HEK293T (cell line): ENCODE measurements at regions not wholly inside any gene's neighbourhood (a gene's known extent, or its start where the extent isn't known, plus 50 kb on each side); places are given as distances from the start of the nearest gene placed in this dataset.

Experiments
- BHLHE40 ChIP-seq: fragments of 450-650 bp; IDR thresholded peaks from 2 replicates; pipeline ENCODE4 v1.6.1; 2016; ENCODE audit warnings: mild to moderate bottlenecking, moderate library complexity, borderline replicate concordance
- FOXM1 ChIP-seq: fragments of 450-650 bp; IDR thresholded peaks from 2 replicates; pipeline ENCODE4 v1.6.1; 2017; ENCODE audit warnings: mild to moderate bottlenecking, borderline replicate concordance
- LEF1 ChIP-seq: fragments of 450-650 bp; IDR thresholded peaks from 2 replicates; pipeline ENCODE4 v1.6.1; 2017; ENCODE audit warnings: mild to moderate bottlenecking, borderline replicate concordance
- SP1 ChIP-seq: fragments of 450-650 bp; IDR thresholded peaks from 2 replicates; pipeline ENCODE4 v1.6.1; 2017
- SUZ12 ChIP-seq: fragments of 450-650 bp; IDR thresholded peaks from 2 replicates; pipeline ENCODE4 v1.6.1; 2016; ENCODE audit warnings: mild to moderate bottlenecking
- TF ChIP-seq, protein P1 (sequence below): fragments of 450-650 bp; IDR thresholded peaks from 2 replicates; pipeline ENCODE4 v1.6.1; 2016

DNA sequence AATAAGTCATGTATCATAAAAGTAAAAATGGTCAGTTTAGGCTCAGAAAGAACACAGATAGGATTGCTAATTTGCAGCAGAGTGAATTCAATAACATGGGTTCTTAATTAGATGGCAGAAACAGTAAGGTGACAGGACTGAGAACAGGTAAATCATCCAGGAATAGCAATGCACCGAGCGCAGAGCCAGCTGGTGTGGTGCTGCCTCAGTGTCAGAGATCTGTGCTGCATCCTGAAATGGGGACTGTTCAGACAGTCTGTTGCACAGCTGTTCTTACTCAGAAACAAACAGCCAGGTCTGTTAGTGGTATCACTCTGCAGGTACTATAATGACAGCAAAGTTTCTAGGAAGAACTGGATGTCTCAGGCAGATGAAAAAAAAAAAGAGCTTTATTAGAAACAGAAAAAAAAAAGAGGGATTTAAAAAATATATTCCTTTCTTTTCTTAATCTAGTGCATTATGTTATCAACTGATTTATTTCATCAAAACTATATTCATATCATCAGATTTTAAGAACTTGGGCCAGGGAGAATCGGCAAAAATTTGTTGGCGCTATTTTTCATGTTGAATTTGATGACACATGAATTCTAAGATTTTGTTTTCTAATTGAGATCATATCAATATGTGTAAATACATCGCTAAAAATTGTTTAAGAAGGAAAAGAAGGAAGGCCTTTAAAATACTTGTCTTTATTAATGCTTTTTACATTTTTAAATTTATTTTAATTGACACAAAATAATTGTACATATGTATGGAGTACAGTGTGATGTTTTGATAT is 501.8 kb downstream of the PRKD1 start:
- TF ChIP-seq SUZ12, result no peak
- no peak for TF ChIP-seq SP1
- TF ChIP-seq LEF1, result no peak
- TF ChIP-seq FOXM1, result no peak
- TF ChIP-seq, protein P1, sequence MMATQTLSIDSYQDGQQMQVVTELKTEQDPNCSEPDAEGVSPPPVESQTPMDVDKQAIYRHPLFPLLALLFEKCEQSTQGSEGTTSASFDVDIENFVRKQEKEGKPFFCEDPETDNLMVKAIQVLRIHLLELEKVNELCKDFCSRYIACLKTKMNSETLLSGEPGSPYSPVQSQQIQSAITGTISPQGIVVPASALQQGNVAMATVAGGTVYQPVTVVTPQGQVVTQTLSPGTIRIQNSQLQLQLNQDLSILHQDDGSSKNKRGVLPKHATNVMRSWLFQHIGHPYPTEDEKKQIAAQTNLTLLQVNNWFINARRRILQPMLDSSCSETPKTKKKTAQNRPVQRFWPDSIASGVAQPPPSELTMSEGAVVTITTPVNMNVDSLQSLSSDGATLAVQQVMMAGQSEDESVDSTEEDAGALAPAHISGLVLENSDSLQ, result no peak
- no peak for TF ChIP-seq BHLHE40
